GM19372 (cell line): ENCODE measurements at regions not wholly inside any gene's neighbourhood (a gene's known extent, or its start where the extent isn't known, plus 50 kb on each side); places are given as distances from the start of the nearest gene placed in this dataset.

Experiments
- ATAC-seq: cut with Tn5 transposase; IDR thresholded peaks from one replicate; pipeline ENCODE4 v1.9.1; 2021; ENCODE audit warnings: mild to moderate bottlenecking, low read depth, moderate library complexity; ENCODE audit not compliant: unreplicated experiment

- ATAC-seq, result no peak
These were observed 310.2 kb upstream of the FIGN start for GRCh38 chr2:164046040-164046439.

GRCh38 chr2:164044622-164045021, 308.8 kb upstream of the FIGN start:
- no peak for ATAC-seq

GRCh38 chr2:164039270-164039669, 303.5 kb upstream of the FIGN start:
- no peak for ATAC-seq

GRCh38 chr2:164032995-164033394, 297.2 kb upstream of the FIGN start:
- no peak for ATAC-seq

GRCh38 chr2:164030623-164031022, 294.8 kb upstream of the FIGN start:
- no peak for ATAC-seq

- ATAC-seq, result no peak
These were observed 293.2 kb upstream of the FIGN start for GRCh38 chr2:164028814-164029534.

- no peak for ATAC-seq
These were observed 288.6 kb upstream of the FIGN start for GRCh38 chr2:164024396-164024795.

- ATAC-seq, result no peak
These were observed 288.1 kb upstream of the FIGN start for GRCh38 chr2:164023896-164024295.

GRCh38 chr2:164015328-164016123, 279.7 kb upstream of the FIGN start:
- peak; percentile 90 for ATAC-seq

- no peak for ATAC-seq
These were observed 279.0 kb upstream of the FIGN start for GRCh38 chr2:164014791-164015190.

- ATAC-seq, result no peak
These were observed 278.4 kb upstream of the FIGN start for GRCh38 chr2:164014068-164014731.

- no peak for ATAC-seq
These were observed 276.8 kb upstream of the FIGN start for GRCh38 chr2:164012581-164012980.

GRCh38 chr2:164009756-164010337, 274.0 kb upstream of the FIGN start:
- ATAC-seq, result no peak

- ATAC-seq, result no peak
These were observed 272.9 kb upstream of the FIGN start for GRCh38 chr2:164008752-164009151.

- no peak for ATAC-seq
These were observed 270.9 kb upstream of the FIGN start for GRCh38 chr2:164006704-164007103.

GRCh38 chr2:164000176-164000575, 264.4 kb upstream of the FIGN start:
- no peak for ATAC-seq

- ATAC-seq, result no peak
These were observed 261.7 kb upstream of the FIGN start for GRCh38 chr2:163997466-163997865.

- ATAC-seq, result no peak
These were observed 254.7 kb upstream of the FIGN start for GRCh38 chr2:163990541-163990940.

GRCh38 chr2:163990101-163990500, 254.3 kb upstream of the FIGN start:
- ATAC-seq, result no peak

- no peak for ATAC-seq
These were observed 251.6 kb upstream of the FIGN start for GRCh38 chr2:163987175-163987940.
